ENCODE measurements at regions not wholly inside any gene's neighbourhood (a gene's known extent, or its start where the extent isn't known, plus 50 kb on each side); places are given as distances from the start of the nearest gene placed in this dataset.

GRCh38 chr1:9438431-9439073 is 100.7 kb upstream of the SLC25A33 start:
- H3K4me1 Mint-ChIP-seq: peaks cover 57% of the 10 kb centered on the region
- TF ChIP-seq CTCF (conservative IDR thresholded peaks at IDR 0.05): no peak
- Histone ChIP-seq H3K9ac (ENCODE audit: extremely low read depth, low read length, poor library complexity, severe bottlenecking) (peak overlapping the region; percentile 22), H3K36me3 (ENCODE audit: control insufficient read depth, insufficient read depth, low read length) (no peaks in the 10 kb centered on the region), H3K27ac (ENCODE audit: low read depth, low read length) (no peak overlapping the region), H3K27me3 (ENCODE audit: control insufficient read depth, insufficient read depth, low read length, poor library complexity, severe bottlenecking) (no peaks in the 10 kb centered on the region), H3K9me3 (ENCODE audit: control insufficient read depth, low read length) (no peaks in the 10 kb centered on the region), H3K4me1 (ENCODE audit: control insufficient read depth, insufficient read depth, low read length) (peaks cover 32% of the 10 kb centered on the region), H3K4me3 (ENCODE audit: low read length) (no peak overlapping the region)
- WGBS, 2 experiments (ENCODE audit: insufficient coverage in 1 of 2, insufficient read length in 1 of 2): 80 to 83% methylated on average over 9 to 12 of the region's 12 CpGs
- H3K27ac Mint-ChIP-seq: peak overlapping the region; percentile 79
- peak; percentile 68 for DNase-seq
- H3K9me3 Mint-ChIP-seq: no peaks in the 10 kb centered on the region
- no peaks in the 10 kb centered on the region for H3K27me3 Mint-ChIP-seq (ENCODE audit: insufficient read depth)
- H3K36me3 Mint-ChIP-seq (ENCODE audit: low read depth): no peaks in the 10 kb centered on the region
- peak overlapping the region; percentile 9 for H3K4me3 Mint-ChIP-seq

GRCh38 chr1:9439074-9439761 is 100.0 kb upstream of the SLC25A33 start:
- H3K4me1 ChIP-seq (ENCODE audit: control insufficient read depth, insufficient read depth, low read length): peaks cover 32% of the 10 kb centered on the region
- H3K36me3 ChIP-seq (ENCODE audit: control insufficient read depth, insufficient read depth, low read length): no peaks in the 10 kb centered on the region
- WGBS, 2 experiments (ENCODE audit: insufficient coverage in 1 of 2, insufficient read length in 1 of 2): 90 to 91% methylated on average over 7 to 9 of the region's 9 CpGs
- no peaks in the 10 kb centered on the region for H3K27me3 Mint-ChIP-seq (ENCODE audit: insufficient read depth)
- no peak for DNase-seq
- no peak for TF ChIP-seq CTCF (conservative IDR thresholded peaks at IDR 0.05)
- no peak overlapping the region for H3K9ac ChIP-seq (ENCODE audit: extremely low read depth, low read length, poor library complexity, severe bottlenecking)
- peak overlapping the region; percentile 79 for H3K27ac Mint-ChIP-seq
- H3K27ac ChIP-seq (ENCODE audit: low read depth, low read length): no peak overlapping the region
- H3K4me3 ChIP-seq (ENCODE audit: low read length): no peak overlapping the region
- H3K36me3 Mint-ChIP-seq (ENCODE audit: low read depth): no peaks in the 10 kb centered on the region
- no peak overlapping the region for H3K4me3 Mint-ChIP-seq
- no peaks in the 10 kb centered on the region for H3K9me3 Mint-ChIP-seq
- peaks cover 59% of the 10 kb centered on the region for H3K4me1 Mint-ChIP-seq
- no peaks in the 10 kb centered on the region for H3K27me3 ChIP-seq (ENCODE audit: control insufficient read depth, insufficient read depth, low read length, poor library complexity, severe bottlenecking)
- H3K9me3 ChIP-seq (ENCODE audit: control insufficient read depth, low read length): no peaks in the 10 kb centered on the region

GRCh38 chr1:9440261-9440660 is 99.0 kb upstream of the SLC25A33 start:
- peaks cover 28% of the 10 kb centered on the region for H3K4me1 ChIP-seq (ENCODE audit: control insufficient read depth, insufficient read depth, low read length)

More at GRCh38 chr1:9440261-9440660, 99.0 kb upstream of the SLC25A33 start:
- H3K27ac ChIP-seq (ENCODE audit: low read depth, low read length): no peak overlapping the region
- TF ChIP-seq CTCF (conservative IDR thresholded peaks at IDR 0.05): no peak
- Mint-ChIP-seq H3K27ac (no peak overlapping the region), H3K36me3 (ENCODE audit: low read depth) (no peaks in the 10 kb centered on the region), H3K4me1 (peaks cover 49% of the 10 kb centered on the region), H3K4me3 (no peak overlapping the region), H3K27me3 (ENCODE audit: insufficient read depth) (no peaks in the 10 kb centered on the region), H3K9me3 (no peaks in the 10 kb centered on the region)
- no peaks in the 10 kb centered on the region for H3K36me3 ChIP-seq (ENCODE audit: control insufficient read depth, insufficient read depth, low read length)
- no peak overlapping the region for H3K9ac ChIP-seq (ENCODE audit: extremely low read depth, low read length, poor library complexity, severe bottlenecking)
- 95 to 100% methylated on average over 3 to 7 of the region's 7 CpGs for WGBS, 2 experiments (ENCODE audit: insufficient coverage in 1 of 2, insufficient read length in 1 of 2)
- H3K4me3 ChIP-seq (ENCODE audit: low read length): no peak overlapping the region
- no peaks in the 10 kb centered on the region for H3K27me3 ChIP-seq (ENCODE audit: control insufficient read depth, insufficient read depth, low read length, poor library complexity, severe bottlenecking)
- no peaks in the 10 kb centered on the region for H3K9me3 ChIP-seq (ENCODE audit: control insufficient read depth, low read length)
- DNase-seq: no peak
